Activated CD4-positive, alpha-beta memory T cell treated with anti-CD3 and anti-CD28 coated beads, Interleukin-2, amount 10 ng/mL, durations not matched to agents 7 days and 5 days (primary cell): ENCODE measurements at regions not wholly inside any gene's neighbourhood (a gene's known extent, or its start where the extent isn't known, plus 50 kb on each side); places are given as distances from the start of the nearest gene placed in this dataset.
"Not testable (repeated sequence)": the region's sequence is repeated elsewhere in the genome, so short reads cannot be mapped to it uniquely, and the experiment has no call there.

Source experiments
- CTCF ChIA-PET: fragments of 350-600 bp; sonication (Branson Sonifier 250); formaldehyde crosslinking; loops from one replicate; lab custom pipeline; 2021; ENCODE audit warnings: antibody characterized with exemption, inconsistent platforms; lab: Charles Lee
- POLR2A ChIA-PET: fragments of 350-600 bp; sonication (Branson Sonifier 250); formaldehyde crosslinking; loops from one replicate; lab custom pipeline; 2021; ENCODE audit warnings: antibody characterized with exemption; lab: Charles Lee
- DNase-seq: peaks from one replicate; pipeline ENCODE4 v3.0.0-alpha.2; 2020
- H3K27ac Mint-ChIP-seq: one replicate; pipeline ENCODE4 v1.8.0; 2021; ENCODE audit warnings: mild to moderate bottlenecking, mixed read lengths
- H3K27me3 Mint-ChIP-seq: one replicate; pipeline ENCODE4 v1.8.0; 2021; ENCODE audit warnings: mixed read lengths
- H3K36me3 Mint-ChIP-seq: one replicate; pipeline ENCODE4 v1.8.0; 2021; ENCODE audit warnings: low read depth, mixed read lengths
- H3K4me1 Mint-ChIP-seq: one replicate; pipeline ENCODE4 v1.8.0; 2021; ENCODE audit warnings: mixed read lengths
- H3K4me3 Mint-ChIP-seq: one replicate; pipeline ENCODE4 v1.8.0; 2021; ENCODE audit warnings: mild to moderate bottlenecking, mixed read lengths
- H3K9me3 Mint-ChIP-seq: one replicate; pipeline ENCODE4 v1.8.0; 2021; ENCODE audit warnings: mixed read lengths

DNA sequence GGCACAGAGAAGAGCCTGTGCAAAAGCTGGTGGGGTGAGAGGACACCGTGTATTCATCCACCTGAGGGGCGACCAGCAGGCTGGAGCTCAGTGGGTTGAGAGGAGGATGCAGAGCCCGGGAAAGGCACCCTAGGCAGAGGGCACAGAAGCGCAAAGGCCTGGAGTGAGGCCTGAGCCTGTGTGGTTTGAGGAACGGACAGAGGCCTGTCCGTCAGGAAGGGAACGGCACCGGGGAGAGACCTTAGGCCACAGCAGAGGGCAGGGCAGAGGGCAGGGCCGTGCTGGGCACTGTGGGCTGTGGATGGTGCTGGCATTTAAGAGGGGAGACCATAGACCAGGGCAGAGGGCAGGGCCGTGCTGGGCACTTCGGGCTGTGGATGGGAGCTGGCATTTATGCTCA, 59.5 kb upstream of the APOD start:
- H3K27me3 Mint-ChIP-seq, DNase-seq, H3K36me3 Mint-ChIP-seq, CTCF ChIA-PET, H3K9me3 Mint-ChIP-seq, H3K4me1 Mint-ChIP-seq, POLR2A ChIA-PET, H3K4me3 Mint-ChIP-seq: not testable (repeated sequence)
- H3K27ac Mint-ChIP-seq = peak overlapping the region; percentile 47

- H3K4me3 Mint-ChIP-seq, CTCF ChIA-PET, H3K9me3 Mint-ChIP-seq, H3K4me1 Mint-ChIP-seq, H3K27me3 Mint-ChIP-seq, H3K27ac Mint-ChIP-seq, DNase-seq, H3K36me3 Mint-ChIP-seq, POLR2A ChIA-PET: not testable (repeated sequence)
These were observed 58.6 kb upstream of the APOD start for GRCh38 chr3:195642311-195642710.

- CTCF ChIA-PET, H3K27ac Mint-ChIP-seq, H3K36me3 Mint-ChIP-seq, H3K4me3 Mint-ChIP-seq, H3K27me3 Mint-ChIP-seq, DNase-seq, POLR2A ChIA-PET, H3K9me3 Mint-ChIP-seq: not testable (repeated sequence)
- peaks cover 13% of the 10 kb centered on the region for H3K4me1 Mint-ChIP-seq
These were observed 54.7 kb upstream of the APOD start for GRCh38 chr3:195638456-195638855.

- DNase-seq, POLR2A ChIA-PET, CTCF ChIA-PET, H3K27ac Mint-ChIP-seq, H3K36me3 Mint-ChIP-seq, H3K27me3 Mint-ChIP-seq, H3K9me3 Mint-ChIP-seq, H3K4me3 Mint-ChIP-seq: not testable (repeated sequence)
- peaks cover 18% of the 10 kb centered on the region for H3K4me1 Mint-ChIP-seq
These were observed 53.9 kb upstream of the APOD start for GRCh38 chr3:195637473-195638233.

DNA sequence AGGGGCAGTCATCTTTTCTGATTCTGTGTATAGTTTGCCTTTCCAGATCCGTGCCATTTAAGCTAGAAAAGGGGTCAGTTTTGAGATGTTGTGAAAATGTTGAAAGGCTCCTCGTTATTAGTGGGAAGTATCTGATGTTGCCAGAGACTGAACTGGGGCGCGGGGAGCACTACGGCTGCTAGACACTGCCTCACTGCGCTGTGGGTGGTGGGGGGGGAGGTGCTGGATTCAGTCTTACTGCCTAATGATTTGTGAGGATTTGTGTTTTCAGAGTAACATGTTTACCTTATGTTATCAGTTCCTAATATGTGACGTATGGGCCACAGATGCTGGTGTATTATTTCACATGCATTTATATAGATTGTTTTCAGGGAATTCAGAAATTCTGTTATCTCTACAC, 53.3 kb upstream of the APOD start:
- Mint-ChIP-seq H3K4me3 (peak overlapping the region; percentile 27), H3K27ac (peak overlapping the region; percentile 14), H3K4me1 (peaks cover 22% of the 10 kb centered on the region)
- CTCF ChIA-PET, H3K36me3 Mint-ChIP-seq, H3K9me3 Mint-ChIP-seq, H3K27me3 Mint-ChIP-seq, POLR2A ChIA-PET, DNase-seq: not testable (repeated sequence)

DNA sequence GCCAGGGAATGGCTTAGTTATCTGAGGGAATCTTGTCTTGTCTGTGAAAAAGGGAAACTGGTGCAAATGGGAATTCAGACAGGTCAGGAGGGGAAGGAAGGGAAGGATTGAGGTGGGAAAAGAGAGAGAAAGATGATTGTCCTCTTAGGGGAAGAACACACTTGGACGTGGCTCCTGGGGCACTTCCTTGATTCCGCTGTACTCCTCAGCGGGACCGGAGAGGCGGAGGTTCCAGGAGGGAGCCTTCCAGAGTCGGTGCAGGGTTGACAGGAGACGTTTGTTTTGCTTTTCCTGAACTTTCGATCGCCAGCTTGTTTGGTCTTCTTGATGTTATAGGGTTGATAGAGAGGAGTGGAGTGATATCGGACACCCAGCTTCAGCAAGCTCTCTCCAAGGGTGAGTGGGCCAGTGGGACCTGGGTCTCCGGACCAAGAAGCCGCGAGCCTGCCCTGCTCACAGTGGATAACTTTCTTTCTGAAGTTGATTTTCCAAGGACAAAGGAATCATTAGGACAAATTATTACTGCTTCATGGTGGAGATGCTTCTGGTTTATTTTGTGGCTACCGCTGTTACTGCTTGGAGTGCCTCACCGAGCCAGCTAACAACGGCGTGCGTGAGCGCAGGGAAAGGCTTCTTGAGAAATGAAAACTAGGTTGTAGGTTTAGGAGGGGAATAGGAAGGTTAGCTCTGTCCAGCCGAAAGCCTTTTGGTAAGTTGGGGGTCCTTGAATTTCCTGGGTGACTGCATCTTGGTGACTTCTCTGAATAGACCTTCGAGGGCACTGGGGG, 52.4 kb upstream of the APOD start:
- H3K9me3 Mint-ChIP-seq, DNase-seq, POLR2A ChIA-PET: not testable (repeated sequence)

GRCh38 chr3:195635262-195635873, 51.6 kb upstream of the APOD start:
- H3K27ac Mint-ChIP-seq, DNase-seq, CTCF ChIA-PET, H3K9me3 Mint-ChIP-seq, H3K27me3 Mint-ChIP-seq, POLR2A ChIA-PET, H3K4me3 Mint-ChIP-seq, H3K36me3 Mint-ChIP-seq: not testable (repeated sequence)
- peaks cover 22% of the 10 kb centered on the region for H3K4me1 Mint-ChIP-seq

More for the DNA sequence above, 52.4 kb upstream of the APOD start:
- H3K27me3 Mint-ChIP-seq, CTCF ChIA-PET, H3K36me3 Mint-ChIP-seq: not testable (repeated sequence)
- H3K4me3 Mint-ChIP-seq = peak overlapping the region; percentile 50
- peaks cover 22% of the 10 kb centered on the region for H3K4me1 Mint-ChIP-seq
- H3K27ac Mint-ChIP-seq = peak overlapping the region; percentile 64

DNA sequence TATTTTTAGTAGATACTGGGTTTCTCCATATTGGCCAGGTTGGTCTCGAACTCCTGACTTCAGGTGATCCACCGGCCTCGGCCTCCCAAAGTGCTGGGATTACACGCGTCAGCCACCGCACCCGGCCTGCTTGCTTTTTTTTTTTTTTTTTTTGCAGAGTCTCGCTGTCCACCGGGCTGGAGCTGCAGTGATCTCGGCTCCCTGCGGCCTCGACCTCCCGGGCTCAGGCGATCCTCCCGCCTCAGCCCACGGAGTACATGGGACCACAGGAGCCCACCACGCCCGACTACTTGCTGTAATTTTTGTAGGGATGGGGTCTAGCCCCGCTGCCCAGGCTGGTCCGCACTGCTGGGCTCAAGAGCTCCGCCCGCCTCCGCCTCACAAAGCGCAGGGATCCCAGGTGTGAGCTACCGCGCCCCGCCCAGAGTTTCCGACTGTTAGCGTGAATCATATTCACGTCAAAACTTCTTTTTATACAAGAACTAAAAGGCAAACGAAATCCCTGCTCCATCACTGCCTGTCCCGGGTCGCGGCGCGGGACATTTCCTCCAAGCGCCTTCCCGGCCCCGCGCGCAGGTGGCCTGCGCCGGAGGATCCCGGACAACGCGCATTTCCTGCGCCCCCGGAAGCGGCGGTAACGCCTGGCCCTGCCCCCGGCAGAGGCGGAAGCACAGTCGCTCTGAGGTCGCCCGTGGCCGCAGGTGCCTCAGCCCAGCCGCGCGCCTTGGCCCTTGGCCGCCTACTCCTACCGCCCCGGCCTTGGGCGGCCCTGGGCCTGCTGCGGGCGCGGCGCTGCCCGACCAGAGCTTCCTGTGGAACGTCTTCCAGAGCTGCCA, 50.9 kb upstream of the APOD start:
- H3K27ac Mint-ChIP-seq, H3K9me3 Mint-ChIP-seq, CTCF ChIA-PET, H3K27me3 Mint-ChIP-seq, POLR2A ChIA-PET, H3K36me3 Mint-ChIP-seq, H3K4me3 Mint-ChIP-seq, DNase-seq: not testable (repeated sequence)
- peaks cover 23% of the 10 kb centered on the region for H3K4me1 Mint-ChIP-seq
